ENCODE measurements at regions not wholly inside any gene's neighbourhood (a gene's known extent, or its start where the extent isn't known, plus 50 kb on each side); places are given as distances from the start of the nearest gene placed in this dataset.
"Not testable (repeated sequence)": the region's sequence is repeated elsewhere in the genome, so short reads cannot be mapped to it uniquely, and the experiment has no call there.

- Histone ChIP-seq H3K4me2 (ENCODE audit: control insufficient read depth, insufficient read depth) (no peak overlapping the region), H3K27me3 (replicated peaks in 1 of 2; ENCODE audit: control insufficient read depth in 2 of 2, insufficient read depth in 2 of 2, low read length in 1 of 2) (no peaks in the 10 kb centered on the region), H3K9ac (ENCODE audit: control insufficient read depth, insufficient read depth, low read length) (no peak overlapping the region), H3K9me3 (replicated peaks; ENCODE audit: control insufficient read depth, insufficient read depth, low read length) (no peaks in the 10 kb centered on the region), H3K4me1 (ENCODE audit: control insufficient read depth, insufficient read depth, low read length) (no peaks in the 10 kb centered on the region), H4K20me1 (ENCODE audit: control insufficient read depth, insufficient read depth) (no peaks in the 10 kb centered on the region), H3K27ac (ENCODE audit: control insufficient read depth, insufficient read depth) (no peak overlapping the region), H3K36me3 (ENCODE audit: control insufficient read depth in 2 of 2, insufficient read depth in 2 of 2, low read length in 1 of 2) (no peaks in the 10 kb centered on the region), H3K79me2 (ENCODE audit: control insufficient read depth, insufficient read depth, low read length) (no peaks in the 10 kb centered on the region), H2AFZ (ENCODE audit: control insufficient read depth, low read depth, low read length) (no peak overlapping the region), H3K4me3 (no peak overlapping the region)
- in situ Hi-C loops (cut with MboI), result no loop called here
- DNase-seq (ENCODE audit: low read depth, low spot score) (no peak), FAIRE-seq (no peak), ATAC-seq (no peak)
- 100% methylated on average over 1 of the region's 1 CpG for WGBS (ENCODE audit: insufficient coverage, insufficient replicate concordance, low lambda C conversion rate, missing lambda C conversion rate)
- TF ChIP-seq, protein P1, sequence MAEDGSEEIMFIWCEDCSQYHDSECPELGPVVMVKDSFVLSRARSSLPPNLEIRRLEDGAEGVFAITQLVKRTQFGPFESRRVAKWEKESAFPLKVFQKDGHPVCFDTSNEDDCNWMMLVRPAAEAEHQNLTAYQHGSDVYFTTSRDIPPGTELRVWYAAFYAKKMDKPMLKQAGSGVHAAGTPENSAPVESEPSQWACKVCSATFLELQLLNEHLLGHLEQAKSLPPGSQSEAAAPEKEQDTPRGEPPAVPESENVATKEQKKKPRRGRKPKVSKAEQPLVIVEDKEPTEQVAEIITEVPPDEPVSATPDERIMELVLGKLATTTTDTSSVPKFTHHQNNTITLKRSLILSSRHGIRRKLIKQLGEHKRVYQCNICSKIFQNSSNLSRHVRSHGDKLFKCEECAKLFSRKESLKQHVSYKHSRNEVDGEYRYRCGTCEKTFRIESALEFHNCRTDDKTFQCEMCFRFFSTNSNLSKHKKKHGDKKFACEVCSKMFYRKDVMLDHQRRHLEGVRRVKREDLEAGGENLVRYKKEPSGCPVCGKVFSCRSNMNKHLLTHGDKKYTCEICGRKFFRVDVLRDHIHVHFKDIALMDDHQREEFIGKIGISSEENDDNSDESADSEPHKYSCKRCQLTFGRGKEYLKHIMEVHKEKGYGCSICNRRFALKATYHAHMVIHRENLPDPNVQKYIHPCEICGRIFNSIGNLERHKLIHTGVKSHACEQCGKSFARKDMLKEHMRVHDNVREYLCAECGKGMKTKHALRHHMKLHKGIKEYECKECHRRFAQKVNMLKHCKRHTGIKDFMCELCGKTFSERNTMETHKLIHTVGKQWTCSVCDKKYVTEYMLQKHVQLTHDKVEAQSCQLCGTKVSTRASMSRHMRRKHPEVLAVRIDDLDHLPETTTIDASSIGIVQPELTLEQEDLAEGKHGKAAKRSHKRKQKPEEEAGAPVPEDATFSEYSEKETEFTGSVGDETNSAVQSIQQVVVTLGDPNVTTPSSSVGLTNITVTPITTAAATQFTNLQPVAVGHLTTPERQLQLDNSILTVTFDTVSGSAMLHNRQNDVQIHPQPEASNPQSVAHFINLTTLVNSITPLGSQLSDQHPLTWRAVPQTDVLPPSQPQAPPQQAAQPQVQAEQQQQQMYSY (CRISPR knock-in tag; IDR thresholded peaks at IDR 0.05), result no peak
- no peak for TF ChIP-seq YBX1 (IDR thresholded peaks at IDR 0.05)
- TF ChIP-seq GABPA (IDR thresholded peaks at IDR 0.05; ENCODE audit: low read depth), result no peak
- no peak for TF ChIP-seq ZSCAN29 (IDR thresholded peaks at IDR 0.05)
- TF ChIP-seq HDAC2 (IDR thresholded peaks at IDR 0.05), result no peak
- no peak for TF ChIP-seq YY1 (IDR thresholded peaks at IDR 0.05; ENCODE audit: low read depth, low read length)
- no peak for TF ChIP-seq IRF4 (IDR thresholded peaks at IDR 0.05; ENCODE audit: low read depth, low read length)
- no peak for TF ChIP-seq BRCA1 (IDR thresholded peaks at IDR 0.05; ENCODE audit: low read depth, low read length)
- TF ChIP-seq ZNF622 (IDR thresholded peaks at IDR 0.05), result no peak
- ChIA-PET RAD21 (ENCODE audit: unreplicated experiment) (no interaction called here), SMC1A (ENCODE audit: uncharacterized antibody, unreplicated experiment) (interaction anchor here (1.1 kb wide), 1 partner anchor 10 kb away, joined by 3 read pairs; no protein-coding TSS in a partner anchor), CTCF (no interaction called here), POLR2A (no interaction called here)
- intact Hi-C loops (cut with micrococcal nuclease; ENCODE audit: unreplicated experiment), result no loop called here
- BruUV-seq (replicated peaks), result no TSS peak
Measured at GRCh38 chr5:52150501-52150900, 637.2 kb upstream of the ITGA1 start.

GRCh38 chr5:52156809-52157208, 630.9 kb upstream of the ITGA1 start:
- RAD21 ChIA-PET (ENCODE audit: unreplicated experiment); intact Hi-C loops (cut with micrococcal nuclease; ENCODE audit: unreplicated experiment); H3K36me3 ChIP-seq (ENCODE audit: control insufficient read depth in 2 of 2, insufficient read depth in 2 of 2, low read length in 1 of 2); H3K9ac ChIP-seq (ENCODE audit: control insufficient read depth, insufficient read depth, low read length); H3K4me2 ChIP-seq (ENCODE audit: control insufficient read depth, insufficient read depth); BruUV-seq (replicated peaks); H3K4me3 ChIP-seq; H3K9me3 ChIP-seq (replicated peaks; ENCODE audit: control insufficient read depth, insufficient read depth, low read length); FAIRE-seq; in situ Hi-C loops (cut with MboI); H3K27ac ChIP-seq (ENCODE audit: control insufficient read depth, insufficient read depth); H2AFZ ChIP-seq (ENCODE audit: control insufficient read depth, low read depth, low read length); DNase-seq (ENCODE audit: low read depth, low spot score); H4K20me1 ChIP-seq (ENCODE audit: control insufficient read depth, insufficient read depth); H3K4me1 ChIP-seq (ENCODE audit: control insufficient read depth, insufficient read depth, low read length); SMC1A ChIA-PET (ENCODE audit: uncharacterized antibody, unreplicated experiment); H3K79me2 ChIP-seq (ENCODE audit: control insufficient read depth, insufficient read depth, low read length); CTCF ChIA-PET; H3K27me3 ChIP-seq (replicated peaks in 1 of 2; ENCODE audit: control insufficient read depth in 2 of 2, insufficient read depth in 2 of 2, low read length in 1 of 2); POLR2A ChIA-PET: not testable (repeated sequence)
- ATAC-seq, result peak; percentile 86
- 30% methylated on average over 2 of the region's 2 CpGs for WGBS (ENCODE audit: insufficient coverage, insufficient replicate concordance, low lambda C conversion rate, missing lambda C conversion rate)

GRCh38 chr5:52165806-52166205, 621.9 kb upstream of the ITGA1 start:
- intact Hi-C loops (cut with micrococcal nuclease; ENCODE audit: unreplicated experiment); ATAC-seq; CTCF ChIA-PET; H3K79me2 ChIP-seq (ENCODE audit: control insufficient read depth, insufficient read depth, low read length); H3K4me2 ChIP-seq (ENCODE audit: control insufficient read depth, insufficient read depth); H3K9ac ChIP-seq (ENCODE audit: control insufficient read depth, insufficient read depth, low read length); in situ Hi-C loops (cut with MboI); H3K36me3 ChIP-seq (ENCODE audit: control insufficient read depth in 2 of 2, insufficient read depth in 2 of 2, low read length in 1 of 2); BruUV-seq (replicated peaks); H3K4me3 ChIP-seq; H2AFZ ChIP-seq (ENCODE audit: control insufficient read depth, low read depth, low read length); H3K27me3 ChIP-seq (replicated peaks in 1 of 2; ENCODE audit: control insufficient read depth in 2 of 2, insufficient read depth in 2 of 2, low read length in 1 of 2); H3K27ac ChIP-seq (ENCODE audit: control insufficient read depth, insufficient read depth); H3K4me1 ChIP-seq (ENCODE audit: control insufficient read depth, insufficient read depth, low read length); RAD21 ChIA-PET (ENCODE audit: unreplicated experiment); SMC1A ChIA-PET (ENCODE audit: uncharacterized antibody, unreplicated experiment); FAIRE-seq; H3K9me3 ChIP-seq (replicated peaks; ENCODE audit: control insufficient read depth, insufficient read depth, low read length); H4K20me1 ChIP-seq (ENCODE audit: control insufficient read depth, insufficient read depth); DNase-seq (ENCODE audit: low read depth, low spot score): not testable (repeated sequence)
- POLR2A ChIA-PET, result interaction anchor here (0.7 kb wide), 1 partner anchor 1075 kb away, joined by 5 read pairs; no protein-coding TSS in a partner anchor
- WGBS (ENCODE audit: insufficient coverage, insufficient replicate concordance, low lambda C conversion rate, missing lambda C conversion rate), result 19% methylated on average over 3 of the region's 3 CpGs

Measured in GM12878 (cell line).